ENCODE measurements at regions not wholly inside any gene's neighbourhood (a gene's known extent, or its start where the extent isn't known, plus 50 kb on each side); places are given as distances from the start of the nearest gene placed in this dataset.

DNA sequence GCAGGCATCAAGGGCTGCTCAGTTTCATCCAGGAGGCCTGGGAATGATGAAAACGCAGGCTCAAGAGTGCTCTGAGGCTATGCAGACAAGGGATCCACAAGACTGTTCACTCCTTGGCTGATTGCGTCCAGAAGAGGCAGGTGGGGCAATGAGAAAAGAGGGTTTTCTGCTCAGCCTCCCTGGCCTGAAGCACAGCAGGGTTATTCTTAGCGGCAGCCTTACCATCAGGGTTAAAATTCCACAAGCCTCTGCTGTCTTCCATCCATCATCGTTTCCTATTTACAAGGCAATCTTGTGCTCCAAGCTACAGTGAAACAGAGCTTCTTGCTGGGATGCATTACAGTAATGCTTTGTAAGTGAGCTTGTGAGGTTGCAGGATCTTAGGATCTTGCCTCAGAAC lies 129.4 kb upstream of the SHH start:
- TF ChIP-seq CTCF (IDR thresholded peaks at IDR 0.05) = no peak
- no peak for TF ChIP-seq POLR2AphosphoS5 (IDR thresholded peaks at IDR 0.05)
- no peak for TF ChIP-seq EP300 (IDR thresholded peaks at IDR 0.05)

Data from upper lobe of left lung (tissue), 4 donors.